Astrocyte (in vitro differentiated cells and primary cell): ENCODE measurements at regions not wholly inside any gene's neighbourhood (a gene's known extent, or its start where the extent isn't known, plus 50 kb on each side); places are given as distances from the start of the nearest gene placed in this dataset.
"Not testable (repeated sequence)": the region's sequence is repeated elsewhere in the genome, so short reads cannot be mapped to it uniquely, and the experiment has no call there.

Experiments used
- CTCF ChIP-seq: IDR thresholded peaks from 2 replicates; pipeline ENCODE4 v1.5.1; 2011; ENCODE audit warnings: low read depth, mild to moderate bottlenecking, inconsistent platforms, low read length, moderate library complexity; ENCODE audit not compliant: insufficient read depth
- EZH2 ChIP-seq: IDR thresholded peaks from 2 replicates; pipeline ENCODE4 v1.6.1; 2012; ENCODE audit warnings: mild to moderate bottlenecking, low read length, inconsistent platforms; ENCODE audit not compliant: insufficient read depth

- not testable (repeated sequence) for TF ChIP-seq CTCF, EZH2
Observed at GRCh38 chr1:16794609-16795008, 54.3 kb downstream of the RNU1-4 start.
